Adrenal gland (tissue), 5 donors: ENCODE measurements at regions not wholly inside any gene's neighbourhood (a gene's known extent, or its start where the extent isn't known, plus 50 kb on each side); places are given as distances from the start of the nearest gene placed in this dataset.

ENCODE experiments used
- POLR2A ChIP-seq, 2 donors: fragments of 450-650 bp; IDR thresholded peaks; one replicate each; pipeline ENCODE4 v1.6.1; 2017; ENCODE audit warnings: antibody characterized with exemption in 2 of 2, mild to moderate bottlenecking in 2 of 2, moderate library complexity in 1 of 2
- TF ChIP-seq, protein P1 (sequence below), 6 experiments: fragments of 450-650 bp in 4 of 6; fragments of 200-600 bp in 2 of 6; sonication (generic) in 1 of 6; IDR thresholded peaks; 1 replicate in 5 of 6; 2 replicates in 1 of 6; pipeline versions ENCODE4 v1.5.1 to v1.8.0; 2016 to 2021; ENCODE audit warnings: antibody characterized with exemption in 6 of 6, mild to moderate bottlenecking in 2 of 6, moderate library complexity in 1 of 6
- donor health status: DM: no; HTN: no; CAD: no.

DNA sequence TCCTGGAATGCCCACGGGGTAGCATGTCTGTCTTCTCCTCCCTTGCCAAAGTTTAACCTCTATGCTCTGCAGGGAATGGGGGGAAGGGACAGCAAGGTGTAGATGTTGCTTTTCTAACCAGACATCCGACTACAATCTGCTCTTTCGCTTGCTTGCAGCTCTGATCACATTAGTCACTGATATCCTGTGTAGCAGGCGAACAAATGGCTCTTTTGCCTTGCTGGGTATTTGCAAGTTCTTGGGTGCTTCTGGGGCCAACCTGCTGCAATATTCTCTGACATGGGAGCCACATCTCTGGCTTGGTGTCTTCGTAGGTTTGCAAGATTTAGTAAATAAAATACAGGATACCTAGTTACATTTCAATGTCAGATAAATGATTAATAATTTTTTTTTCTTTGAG, 190.0 kb downstream of the ASB1 start:
- TF ChIP-seq POLR2A (IDR thresholded peaks at IDR 0.05), result no peak
- TF ChIP-seq, protein P1, sequence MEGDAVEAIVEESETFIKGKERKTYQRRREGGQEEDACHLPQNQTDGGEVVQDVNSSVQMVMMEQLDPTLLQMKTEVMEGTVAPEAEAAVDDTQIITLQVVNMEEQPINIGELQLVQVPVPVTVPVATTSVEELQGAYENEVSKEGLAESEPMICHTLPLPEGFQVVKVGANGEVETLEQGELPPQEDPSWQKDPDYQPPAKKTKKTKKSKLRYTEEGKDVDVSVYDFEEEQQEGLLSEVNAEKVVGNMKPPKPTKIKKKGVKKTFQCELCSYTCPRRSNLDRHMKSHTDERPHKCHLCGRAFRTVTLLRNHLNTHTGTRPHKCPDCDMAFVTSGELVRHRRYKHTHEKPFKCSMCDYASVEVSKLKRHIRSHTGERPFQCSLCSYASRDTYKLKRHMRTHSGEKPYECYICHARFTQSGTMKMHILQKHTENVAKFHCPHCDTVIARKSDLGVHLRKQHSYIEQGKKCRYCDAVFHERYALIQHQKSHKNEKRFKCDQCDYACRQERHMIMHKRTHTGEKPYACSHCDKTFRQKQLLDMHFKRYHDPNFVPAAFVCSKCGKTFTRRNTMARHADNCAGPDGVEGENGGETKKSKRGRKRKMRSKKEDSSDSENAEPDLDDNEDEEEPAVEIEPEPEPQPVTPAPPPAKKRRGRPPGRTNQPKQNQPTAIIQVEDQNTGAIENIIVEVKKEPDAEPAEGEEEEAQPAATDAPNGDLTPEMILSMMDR (IDR thresholded peaks at IDR 0.05), result no peak
